ENCODE measurements at regions not wholly inside any gene's neighbourhood (a gene's known extent, or its start where the extent isn't known, plus 50 kb on each side); places are given as distances from the start of the nearest gene placed in this dataset.

- TF ChIP-seq, protein P1, sequence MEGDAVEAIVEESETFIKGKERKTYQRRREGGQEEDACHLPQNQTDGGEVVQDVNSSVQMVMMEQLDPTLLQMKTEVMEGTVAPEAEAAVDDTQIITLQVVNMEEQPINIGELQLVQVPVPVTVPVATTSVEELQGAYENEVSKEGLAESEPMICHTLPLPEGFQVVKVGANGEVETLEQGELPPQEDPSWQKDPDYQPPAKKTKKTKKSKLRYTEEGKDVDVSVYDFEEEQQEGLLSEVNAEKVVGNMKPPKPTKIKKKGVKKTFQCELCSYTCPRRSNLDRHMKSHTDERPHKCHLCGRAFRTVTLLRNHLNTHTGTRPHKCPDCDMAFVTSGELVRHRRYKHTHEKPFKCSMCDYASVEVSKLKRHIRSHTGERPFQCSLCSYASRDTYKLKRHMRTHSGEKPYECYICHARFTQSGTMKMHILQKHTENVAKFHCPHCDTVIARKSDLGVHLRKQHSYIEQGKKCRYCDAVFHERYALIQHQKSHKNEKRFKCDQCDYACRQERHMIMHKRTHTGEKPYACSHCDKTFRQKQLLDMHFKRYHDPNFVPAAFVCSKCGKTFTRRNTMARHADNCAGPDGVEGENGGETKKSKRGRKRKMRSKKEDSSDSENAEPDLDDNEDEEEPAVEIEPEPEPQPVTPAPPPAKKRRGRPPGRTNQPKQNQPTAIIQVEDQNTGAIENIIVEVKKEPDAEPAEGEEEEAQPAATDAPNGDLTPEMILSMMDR (IDR thresholded peaks at IDR 0.05; ENCODE audit: extremely low read depth in 1 of 2, insufficient read depth in 1 of 2, low read depth in 1 of 2, low read length in 2 of 2): no peak
- TF ChIP-seq POLR2A (IDR thresholded peaks at IDR 0.05; ENCODE audit: low read depth, low read length): no peak
- TF ChIP-seq, protein P2, sequence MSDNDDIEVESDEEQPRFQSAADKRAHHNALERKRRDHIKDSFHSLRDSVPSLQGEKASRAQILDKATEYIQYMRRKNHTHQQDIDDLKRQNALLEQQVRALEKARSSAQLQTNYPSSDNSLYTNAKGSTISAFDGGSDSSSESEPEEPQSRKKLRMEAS (IDR thresholded peaks at IDR 0.05; ENCODE audit: insufficient read depth, insufficient read length): no peak
- no peak for TF ChIP-seq EZH2 (IDR thresholded peaks at IDR 0.05; ENCODE audit: borderline replicate concordance, low read depth, low read length, severe bottlenecking)
- TF ChIP-seq POLR2AphosphoS5 (IDR thresholded peaks at IDR 0.05; ENCODE audit: insufficient read depth, low read depth, low read length): no peak
- TF ChIP-seq JUN (IDR thresholded peaks at IDR 0.05; ENCODE audit: borderline replicate concordance, insufficient read depth, insufficient read length, low read depth): no peak
- TF ChIP-seq MYC (IDR thresholded peaks at IDR 0.05; ENCODE audit: low read depth, low read length): no peak
- TF ChIP-seq FOS (IDR thresholded peaks at IDR 0.05; ENCODE audit: borderline replicate concordance, insufficient read depth, low read length): no peak
Observed at GRCh38 chr3:8369638-8370037, 132.0 kb upstream of the LMCD1 start.

Data from endothelial cell of umbilical vein (primary cell).